ENCODE measurements at regions not wholly inside any gene's neighbourhood (a gene's known extent, or its start where the extent isn't known, plus 50 kb on each side); places are given as distances from the start of the nearest gene placed in this dataset.

DNA sequence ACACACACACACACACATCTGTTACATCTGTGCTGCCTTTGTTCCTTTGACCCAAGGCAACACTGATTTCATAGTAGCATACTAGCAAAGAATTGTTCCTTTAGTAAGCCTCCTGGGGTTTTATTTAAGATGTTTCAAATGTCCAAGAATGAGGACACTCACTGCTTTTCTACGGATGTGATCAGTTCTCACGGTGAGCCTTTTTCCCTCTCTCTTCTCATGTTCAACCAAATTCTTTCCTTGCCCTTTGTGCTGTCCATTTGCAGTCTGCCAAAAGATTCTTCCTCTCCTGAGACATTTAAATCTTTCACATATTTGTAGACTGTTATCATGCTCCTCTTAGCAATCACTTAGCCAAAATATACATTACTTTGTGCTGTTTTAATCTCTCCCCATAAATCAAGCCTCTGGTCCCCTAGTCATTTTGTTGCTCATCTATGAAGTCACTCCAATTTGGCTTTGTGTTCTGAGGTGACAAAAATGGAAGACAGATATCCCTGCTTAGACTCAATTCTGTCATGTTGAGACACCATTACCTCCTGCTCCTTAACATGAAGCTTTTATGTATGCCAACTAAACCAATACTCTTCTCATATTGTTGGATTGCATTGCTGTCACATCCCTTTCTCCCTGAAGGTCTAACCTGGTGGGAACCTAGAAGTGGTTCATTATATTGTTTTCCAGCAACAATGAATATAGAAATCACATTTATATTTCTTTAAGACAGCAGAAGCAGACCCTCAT is 1605.3 kb upstream of the ACVR2A start:
- no peak for DNase-seq

DNA sequence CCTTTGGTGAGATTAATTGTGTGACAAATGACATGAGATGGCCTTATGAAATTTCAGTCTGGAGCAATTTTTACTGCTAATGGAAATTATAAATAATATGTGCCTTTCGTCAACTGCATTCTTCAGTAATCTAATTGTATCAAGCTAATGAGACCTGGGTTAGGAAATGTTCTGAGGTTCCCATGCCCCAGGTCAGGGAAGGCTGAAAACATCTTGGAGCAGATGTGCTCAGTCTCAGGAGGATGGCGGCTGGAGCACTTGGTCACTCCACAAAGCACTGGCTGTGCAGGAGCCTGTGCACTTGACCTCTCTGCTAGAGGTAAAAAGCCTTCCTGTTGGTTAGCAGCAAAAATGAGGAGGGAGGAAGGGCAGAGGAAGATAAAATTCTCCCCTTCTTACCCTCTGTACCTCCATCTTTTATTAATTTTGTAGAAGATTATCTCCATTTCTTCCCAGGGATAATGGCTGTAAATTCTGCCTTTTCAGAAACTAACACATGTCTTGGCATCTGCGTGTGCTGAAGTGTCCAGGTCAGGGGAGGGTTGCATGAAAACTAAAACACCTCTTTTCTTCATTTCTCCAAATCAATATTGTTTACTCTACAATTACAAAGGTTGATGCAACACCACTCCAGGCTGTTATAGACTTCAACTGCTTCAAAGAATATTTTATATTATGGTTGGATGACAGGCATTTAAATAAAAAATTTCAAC is 1606.4 kb upstream of the ACVR2A start:
- DNase-seq = no peak

DNA sequence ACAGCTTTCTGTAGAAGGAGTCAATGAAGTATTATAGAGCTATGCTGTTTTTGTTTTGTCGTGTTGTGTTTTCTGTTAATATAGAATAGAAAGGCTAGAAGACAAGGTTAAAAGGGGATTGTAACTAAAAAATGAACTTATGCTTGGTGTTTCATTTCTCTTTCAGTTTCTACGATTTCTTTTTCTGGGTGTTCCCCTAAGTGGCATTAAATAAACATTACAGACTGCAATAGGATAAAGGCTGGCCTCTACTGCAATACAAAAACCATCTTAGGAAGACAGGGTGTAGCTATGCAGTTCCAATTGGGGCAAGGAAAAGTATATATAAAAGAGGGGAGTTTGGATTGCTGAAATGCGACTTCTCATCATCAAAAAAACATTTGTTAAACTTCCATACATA is 1609.7 kb upstream of the ACVR2A start:
- no peak for DNase-seq

DNA sequence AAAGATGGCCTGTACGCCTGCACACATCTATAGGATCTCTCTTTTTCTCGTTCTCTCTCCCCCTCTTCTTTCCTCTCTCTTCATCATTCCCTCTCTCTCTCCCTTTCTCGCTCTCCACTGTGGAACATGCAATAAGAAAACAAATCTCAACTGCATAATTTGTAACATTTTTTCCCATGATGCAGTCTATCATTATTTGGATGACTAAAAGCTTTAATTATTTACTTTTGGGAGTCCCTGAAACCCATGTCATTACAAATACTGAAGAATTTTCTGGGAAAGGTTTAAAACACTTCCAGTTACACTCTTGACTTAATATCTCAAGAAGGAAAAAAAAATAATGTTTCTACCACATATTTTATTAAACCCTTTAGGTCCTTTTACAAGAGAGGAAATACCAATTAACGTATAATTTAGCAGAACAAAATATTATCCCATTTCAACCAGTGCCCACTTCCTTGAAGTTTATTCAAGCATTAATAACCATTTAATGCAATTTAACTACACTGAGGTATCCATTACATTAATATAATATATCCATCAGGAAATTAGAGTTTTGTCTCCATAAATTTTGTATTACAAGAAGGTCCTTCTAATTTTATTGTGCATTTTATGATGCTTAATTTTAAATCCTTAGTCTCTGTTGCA is 1615.2 kb upstream of the ACVR2A start:
- DNase-seq = no peak

DNA sequence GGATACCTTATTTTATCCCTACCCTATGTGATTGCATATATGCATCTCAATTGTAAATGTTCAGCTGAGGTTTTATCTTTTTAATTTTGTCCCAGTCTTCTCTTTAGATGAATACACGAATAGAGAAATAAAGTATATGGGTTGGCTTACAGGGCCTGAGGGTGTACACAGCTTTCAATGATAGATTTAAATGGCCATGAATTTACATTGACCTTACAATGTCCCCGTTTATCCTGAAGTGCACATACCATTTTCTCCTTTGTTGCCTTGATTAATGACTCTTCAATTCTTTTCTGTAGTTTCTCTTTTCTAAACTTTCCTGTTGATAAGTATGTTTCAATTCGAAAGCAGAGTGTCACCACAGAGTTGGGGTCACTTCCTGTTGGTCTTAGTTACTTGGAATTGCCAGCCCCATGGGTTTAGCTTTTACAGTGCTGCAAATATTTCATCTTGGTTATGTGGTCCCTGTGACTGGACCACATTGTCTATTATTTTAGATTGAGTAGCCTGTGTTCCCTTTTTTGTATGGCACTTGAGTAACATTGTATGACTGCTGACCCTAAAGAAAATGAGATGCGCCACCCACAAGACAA is 1616.3 kb upstream of the ACVR2A start:
- no peak for DNase-seq

DNA sequence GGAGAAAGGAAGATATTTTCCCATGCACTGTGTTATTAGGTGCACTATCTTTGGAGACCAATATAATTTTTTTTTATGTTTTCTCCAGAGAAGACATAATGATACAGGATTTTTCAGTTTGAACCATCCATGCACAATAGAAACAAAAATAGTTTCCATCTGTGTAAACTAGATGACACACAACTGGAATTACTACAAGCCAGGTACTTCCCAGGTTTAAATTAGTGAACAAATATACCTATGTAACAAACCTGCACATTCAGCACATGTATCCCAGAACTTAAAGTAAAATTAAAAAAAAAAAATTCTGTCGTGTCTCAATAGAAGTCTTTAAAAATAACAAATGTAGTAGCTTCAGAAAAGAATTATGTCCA is 1616.8 kb upstream of the ACVR2A start:
- no peak for DNase-seq

DNA sequence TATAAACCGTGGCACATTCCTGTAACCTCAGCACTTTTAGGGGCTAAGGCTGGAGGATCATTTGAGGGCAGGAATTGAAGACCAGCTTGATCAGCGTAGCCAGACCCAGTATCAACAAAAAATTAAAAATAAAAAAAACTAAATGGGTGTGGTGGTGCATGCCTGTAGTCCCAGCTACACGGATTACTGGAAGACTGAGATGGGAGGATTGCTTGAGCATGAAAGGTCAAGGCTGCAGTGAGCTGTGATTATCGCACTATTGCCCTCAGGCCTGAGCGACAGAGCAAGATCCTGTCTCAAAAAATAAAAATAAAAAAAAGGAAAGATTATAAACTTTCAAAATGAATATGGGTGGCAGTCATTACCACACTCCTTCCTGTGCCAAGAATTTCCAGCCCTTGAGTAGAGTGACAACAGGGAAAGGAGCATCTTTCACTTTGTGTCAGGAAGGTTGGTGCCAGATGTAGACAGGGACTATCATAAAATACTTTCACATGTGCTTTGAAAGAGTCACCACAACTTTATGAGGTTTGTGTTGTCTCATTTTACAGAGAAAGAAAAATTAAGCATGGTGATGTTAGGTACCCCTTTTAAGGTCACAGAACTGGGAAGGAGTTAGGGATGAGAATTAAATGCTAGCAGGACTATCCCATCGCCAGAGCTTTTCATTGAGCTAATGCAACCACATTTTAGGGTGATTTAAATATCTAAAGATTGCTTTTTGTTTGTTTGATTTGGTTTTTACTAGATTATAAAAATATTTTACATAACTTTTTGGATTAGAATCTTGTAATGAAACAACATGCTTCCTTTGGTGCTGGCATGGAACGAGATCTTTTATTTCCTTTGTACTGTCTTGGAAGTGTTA is 1617.4 kb upstream of the ACVR2A start:
- no peak for DNase-seq

DNA sequence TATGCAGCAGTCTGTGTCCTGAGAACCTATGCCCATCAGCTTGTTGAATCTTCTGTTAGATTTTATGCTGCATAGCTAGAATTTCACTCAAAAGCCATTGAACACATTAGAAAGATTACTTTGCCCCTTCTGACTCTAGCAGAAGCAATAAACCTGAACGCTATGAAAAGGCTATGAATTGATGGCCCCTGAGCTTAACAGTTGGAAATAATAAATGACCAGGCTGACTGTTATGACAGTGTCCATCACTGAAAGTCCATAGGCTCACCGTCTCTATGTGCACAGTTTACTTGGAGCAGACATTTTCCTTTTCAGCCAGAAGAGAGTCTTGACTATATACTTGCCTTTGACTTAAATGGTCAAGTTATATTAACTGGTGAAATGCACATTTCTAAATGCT is 1618.8 kb upstream of the ACVR2A start:
- DNase-seq = no peak

DNA sequence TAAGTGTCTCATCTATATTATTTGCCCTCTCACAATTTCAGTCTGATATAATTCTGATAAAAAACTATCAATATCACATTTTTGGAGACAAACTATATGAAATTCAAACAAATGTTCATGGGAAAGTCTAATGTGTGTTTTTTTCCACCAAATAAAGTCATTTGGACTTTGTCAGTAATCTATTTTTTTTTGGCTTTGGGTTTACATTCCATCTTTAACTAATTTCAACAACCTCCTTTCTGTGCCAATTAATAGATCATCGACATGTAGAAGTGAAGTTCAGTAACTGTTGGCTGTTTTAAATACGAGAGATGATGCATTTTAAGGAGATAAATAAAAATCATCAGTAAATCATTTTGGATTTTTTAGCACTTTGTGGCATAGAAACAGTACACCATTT is 1623.0 kb upstream of the ACVR2A start:
- DNase-seq = no peak

DNA sequence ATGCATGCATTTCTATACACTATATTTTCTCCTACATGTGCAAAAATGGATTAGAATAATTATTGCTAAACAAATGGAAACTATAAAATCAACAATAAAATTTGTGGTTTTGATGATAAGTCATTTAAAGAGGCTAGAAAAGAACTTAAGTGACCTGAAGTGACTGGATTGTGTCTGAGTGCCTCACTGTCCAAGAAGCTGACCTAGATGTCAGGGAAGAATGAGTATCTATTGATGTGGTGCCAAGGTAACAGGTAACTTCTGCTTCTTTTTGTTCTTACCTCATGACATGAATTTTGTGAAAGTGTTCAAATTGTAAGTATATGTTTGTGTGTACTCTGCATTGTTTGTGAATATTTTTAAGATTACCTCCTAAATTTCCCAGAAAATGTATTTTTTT is 1623.9 kb upstream of the ACVR2A start:
- no peak for DNase-seq

DNA sequence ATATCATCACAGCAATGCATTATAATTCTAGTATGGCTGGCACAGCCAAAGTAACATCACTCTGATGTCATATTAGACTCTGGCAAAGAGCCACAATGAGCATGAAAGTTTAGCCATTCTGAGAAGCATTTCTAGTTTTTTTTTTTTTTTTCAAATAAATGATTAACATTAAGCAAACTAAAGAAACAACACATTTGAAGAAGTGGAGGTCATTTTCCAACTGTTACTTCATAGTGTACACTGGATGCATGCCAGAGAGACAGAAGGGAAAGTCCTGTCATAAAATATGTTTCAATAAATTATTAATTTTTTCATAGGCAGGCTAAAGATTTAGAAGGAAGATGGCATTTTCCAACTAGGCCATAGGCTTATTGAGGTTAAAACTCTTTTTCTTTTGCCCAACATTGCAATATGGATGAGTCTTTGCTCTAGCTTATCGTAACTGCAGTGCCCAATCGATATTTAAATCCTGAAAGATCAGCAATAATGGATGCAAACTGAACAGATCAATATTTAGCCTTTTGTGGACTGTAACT is 1630.4 kb upstream of the ACVR2A start:
- no peak for DNase-seq

DNA sequence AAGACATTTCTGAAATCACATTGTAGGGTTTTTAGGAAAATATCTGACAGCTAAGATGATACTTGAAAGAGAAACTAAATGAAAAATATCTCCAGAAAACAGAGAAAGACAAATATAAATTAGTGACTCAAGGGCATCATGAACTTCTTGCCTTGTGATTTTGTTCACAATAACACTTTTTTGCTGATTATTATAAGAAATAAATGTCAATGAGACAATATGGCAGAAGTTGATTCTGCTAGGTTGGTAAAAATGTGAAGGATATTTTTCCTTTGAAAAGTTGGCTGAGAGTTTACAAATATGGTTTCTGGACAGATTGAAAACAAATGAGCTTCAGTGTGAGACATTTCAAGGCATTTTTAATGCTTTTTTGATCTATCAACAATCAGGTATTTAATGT is 1631.2 kb upstream of the ACVR2A start:
- no peak for DNase-seq

DNA sequence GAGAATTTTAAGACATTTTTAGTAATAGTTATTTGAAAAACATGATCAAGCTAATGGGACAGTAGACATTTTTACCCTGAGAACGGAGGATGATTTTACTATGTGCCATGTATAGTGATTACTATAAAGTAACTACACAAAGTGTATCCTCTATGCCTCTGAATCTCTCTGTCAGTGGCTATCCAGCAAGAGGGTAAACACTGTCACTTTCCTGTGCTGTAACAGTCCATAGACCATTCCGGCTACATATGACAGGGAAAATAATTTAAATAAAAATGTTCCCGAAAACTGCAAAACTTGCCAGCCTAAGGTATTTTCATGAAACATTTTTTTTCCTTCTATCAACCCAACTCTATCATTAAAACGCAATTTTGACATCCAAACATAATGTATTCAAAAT is 1632.2 kb upstream of the ACVR2A start:
- no peak for DNase-seq

DNA sequence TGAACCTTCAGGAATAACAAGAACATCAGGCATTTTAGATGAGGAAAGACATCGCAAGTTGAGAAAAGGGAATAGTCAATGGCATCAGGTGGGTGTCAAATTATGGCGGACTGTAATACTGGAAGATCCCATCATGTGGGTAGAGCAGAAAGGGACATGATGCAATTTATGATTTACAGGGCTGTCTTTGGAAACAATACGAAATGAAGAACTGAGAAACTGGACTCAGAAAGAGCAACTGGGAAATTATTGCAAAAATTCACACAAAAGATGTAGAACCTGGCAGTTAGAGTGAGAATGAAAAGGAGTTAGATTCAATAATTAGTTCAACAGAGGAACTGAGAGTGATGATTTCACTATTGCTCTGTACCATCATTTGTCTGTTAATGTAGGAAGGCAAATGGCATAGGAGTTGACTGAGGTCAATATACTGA is 1635.0 kb upstream of the ACVR2A start:
- DNase-seq = no peak

DNA sequence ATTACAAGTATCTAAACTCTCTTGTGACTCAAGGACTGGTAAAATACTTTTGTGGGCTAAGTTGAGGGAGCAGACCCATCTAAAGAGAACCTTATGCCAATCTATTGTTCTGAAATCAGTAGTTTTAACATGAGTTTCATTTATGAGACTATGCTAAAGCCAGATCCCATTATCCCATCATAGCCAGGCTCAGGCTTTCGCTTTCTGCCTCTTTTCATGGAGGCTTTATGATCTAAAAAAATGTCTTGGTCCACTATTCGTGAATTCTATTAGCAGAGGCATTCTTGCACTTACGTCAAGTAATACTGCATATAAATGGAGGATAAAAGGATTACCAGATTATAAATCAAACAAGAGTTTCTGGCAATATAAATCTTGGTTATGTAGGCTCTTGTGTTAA is 1636.9 kb upstream of the ACVR2A start:
- no peak for DNase-seq

DNA sequence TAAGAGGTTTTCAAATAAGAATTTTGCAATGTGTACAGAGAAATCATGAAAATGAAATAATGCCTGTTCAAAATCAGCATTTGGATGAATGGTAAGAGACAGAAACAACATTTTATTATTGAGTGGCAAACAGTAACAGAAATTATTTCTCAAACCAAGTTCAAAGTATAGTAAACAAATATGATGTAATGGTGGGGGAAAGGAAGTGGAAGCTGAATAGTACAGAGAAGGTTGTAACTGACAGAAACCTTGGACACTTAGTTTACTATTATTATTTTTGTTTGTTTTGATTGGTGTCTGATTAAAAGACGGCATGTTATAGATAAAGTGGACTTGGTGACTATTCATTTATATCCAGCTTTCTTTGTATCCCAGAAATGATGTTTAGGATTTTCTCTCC is 1637.4 kb upstream of the ACVR2A start:
- no peak for DNase-seq

DNA sequence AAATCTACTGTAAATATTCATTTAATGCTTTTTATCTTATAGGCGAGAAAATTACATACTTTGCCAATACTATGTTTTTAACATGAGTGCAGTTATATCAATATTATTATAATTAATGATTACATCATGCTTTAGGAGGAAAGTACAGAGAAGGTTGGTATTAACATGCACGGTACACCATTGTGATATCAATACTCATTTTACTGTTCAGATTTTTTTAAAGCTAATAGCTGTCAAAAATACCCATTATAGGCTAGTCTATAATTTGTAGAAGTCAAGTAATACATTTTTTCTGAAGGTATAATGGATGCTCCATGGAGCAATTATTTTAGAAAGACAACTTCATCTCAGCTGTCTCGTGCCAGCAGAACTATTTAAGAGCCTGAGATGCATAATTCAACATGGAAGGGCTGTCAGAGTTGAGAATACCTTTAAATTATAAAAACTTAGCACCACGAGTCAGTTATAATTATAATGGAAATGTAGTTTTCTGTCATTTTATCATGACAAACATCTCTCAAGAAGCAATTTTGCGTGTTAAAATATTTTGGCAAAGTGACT is 1641.7 kb upstream of the ACVR2A start:
- no peak for DNase-seq

DNA sequence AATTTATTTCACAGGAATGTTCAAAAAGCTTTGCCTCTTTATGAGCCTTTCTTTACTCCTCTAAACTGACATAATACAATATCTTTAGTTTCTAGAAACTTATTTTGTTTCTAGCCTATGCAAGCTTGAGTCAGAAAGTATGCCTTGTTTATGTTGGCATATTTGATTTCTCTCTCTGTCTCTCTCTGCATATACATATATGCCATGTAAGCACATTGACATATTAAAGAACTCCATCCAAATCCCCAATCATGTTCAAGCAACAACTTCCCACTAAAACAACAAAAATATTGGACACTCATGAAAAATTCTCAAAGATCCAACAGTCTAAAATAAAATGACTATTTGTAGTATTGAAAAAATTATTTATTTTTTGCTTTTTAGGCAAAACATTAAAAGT is 1651.2 kb upstream of the ACVR2A start:
- no peak for DNase-seq

DNA sequence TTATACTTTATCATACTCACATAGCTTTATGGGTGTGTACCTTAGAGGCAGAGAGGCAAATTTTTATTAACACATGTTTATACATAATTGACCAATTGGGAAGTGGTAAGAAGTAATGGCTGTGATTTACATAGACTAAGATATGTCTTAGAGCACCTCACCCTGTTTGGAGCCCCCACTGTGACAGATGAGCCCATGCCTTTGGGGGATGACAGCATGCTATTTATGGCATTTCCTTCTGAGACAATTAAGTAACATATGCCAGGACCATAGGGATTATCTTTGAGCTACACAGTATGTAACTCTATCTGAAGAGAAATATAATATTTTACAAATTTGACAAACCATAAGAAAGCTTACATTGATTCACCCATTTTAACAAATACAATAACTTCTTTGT is 1655.3 kb upstream of the ACVR2A start:
- DNase-seq = no peak

DNA sequence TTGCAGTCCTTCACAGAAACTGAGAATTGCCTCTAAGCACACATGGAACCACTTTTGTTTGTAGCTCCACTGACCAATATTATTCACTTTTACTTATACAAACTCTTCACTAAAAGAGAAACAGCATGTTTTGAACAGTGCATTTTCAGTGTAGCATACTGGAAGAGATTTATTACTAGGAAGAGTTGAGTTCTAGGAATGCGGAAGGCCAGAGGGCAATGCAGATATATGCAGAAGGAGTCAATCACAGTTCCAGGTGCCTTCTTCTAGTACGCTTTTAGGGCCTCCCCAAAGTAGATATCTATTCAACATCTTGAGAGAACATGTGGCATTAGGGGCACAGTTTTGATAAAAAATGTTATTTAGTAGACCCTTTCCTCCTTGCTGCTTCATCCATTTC is 1654.0 kb upstream of the ZEB2 start:
- DNase-seq = no peak

DNA sequence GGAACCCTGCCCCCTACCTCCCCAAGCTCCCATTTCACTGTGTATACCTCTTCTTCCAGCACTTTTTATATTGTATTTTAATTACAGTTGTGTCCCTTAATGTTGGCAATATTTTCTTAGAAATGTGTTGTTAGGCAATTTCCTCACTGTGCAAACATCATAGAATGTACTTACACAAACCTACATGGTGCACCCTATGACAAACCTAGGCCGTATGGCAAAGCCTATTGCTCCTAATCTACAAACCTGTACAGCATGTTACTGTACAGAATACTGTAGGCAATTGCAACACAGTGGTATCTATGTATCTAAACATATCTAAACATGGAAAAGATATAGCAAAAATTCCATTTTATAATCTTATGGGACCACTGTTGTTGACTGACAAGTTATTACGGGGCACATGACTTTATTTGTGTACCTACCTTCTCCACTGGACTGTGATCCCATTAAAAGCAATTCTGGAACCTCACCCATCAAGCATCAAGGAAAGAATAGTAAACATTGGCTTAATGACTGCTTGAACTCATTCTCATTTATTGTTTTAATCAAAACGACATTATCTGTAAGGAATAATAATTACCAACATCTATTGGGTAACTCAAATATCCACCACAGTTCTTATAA is 1641.5 kb upstream of the ZEB2 start:
- no peak for DNase-seq
